H1 (cell line): ENCODE measurements at regions not wholly inside any gene's neighbourhood (a gene's known extent, or its start where the extent isn't known, plus 50 kb on each side); places are given as distances from the start of the nearest gene placed in this dataset.

ENCODE experiments used
- CTCF ChIP-seq, 3 experiments: IDR thresholded peaks; 1 replicate in 2 of 3; 2 replicates in 1 of 3; pipeline versions ENCODE4 v1.5.1 to v1.6.1; 2011; ENCODE audit warnings: low read length in 3 of 3, mild to moderate bottlenecking in 3 of 3, inconsistent platforms in 2 of 3, low read depth in 1 of 3, moderate library complexity in 1 of 3; ENCODE audit not compliant: insufficient read depth in 1 of 3; ENCODE audit errors: control extremely low read depth in 1 of 3
- KDM1A ChIP-seq: fragments of 200-600, 300-600 bp; sonication (generic); IDR thresholded peaks from 2 replicates; pipeline ENCODE4 v1.7.1; 2016; ENCODE audit warnings: mild to moderate bottlenecking, low read length, borderline replicate concordance
- POLR2AphosphoS5 ChIP-seq: IDR thresholded peaks from 2 replicates; pipeline ENCODE4 v1.6.1; 2011; ENCODE audit warnings: low read depth, low read length
- RAD21 ChIP-seq, 2 experiments: IDR thresholded peaks in 1 of 2; conservative IDR thresholded peaks in 1 of 2; 2 replicates each; pipeline ENCODE4 v1.6.1; 2011; ENCODE audit warnings: low read depth in 2 of 2, low read length in 2 of 2, improper control_type of control experiment in 1 of 2, inconsistent platforms in 1 of 2, mild to moderate bottlenecking in 1 of 2, moderate library complexity in 1 of 2
- SIN3A ChIP-seq, 2 experiments: IDR thresholded peaks in 1 of 2; conservative IDR thresholded peaks in 1 of 2; 2 replicates each; pipeline ENCODE4 v1.6.1; 2011 to 2012; ENCODE audit warnings: low read length in 2 of 2, improper control_type of control experiment in 1 of 2, low read depth in 1 of 2, mild to moderate bottlenecking in 1 of 2
- SIX5 ChIP-seq: IDR thresholded peaks from 2 replicates; pipeline ENCODE4 v1.6.1; 2011; ENCODE audit warnings: mild to moderate bottlenecking, low read depth, low read length

DNA sequence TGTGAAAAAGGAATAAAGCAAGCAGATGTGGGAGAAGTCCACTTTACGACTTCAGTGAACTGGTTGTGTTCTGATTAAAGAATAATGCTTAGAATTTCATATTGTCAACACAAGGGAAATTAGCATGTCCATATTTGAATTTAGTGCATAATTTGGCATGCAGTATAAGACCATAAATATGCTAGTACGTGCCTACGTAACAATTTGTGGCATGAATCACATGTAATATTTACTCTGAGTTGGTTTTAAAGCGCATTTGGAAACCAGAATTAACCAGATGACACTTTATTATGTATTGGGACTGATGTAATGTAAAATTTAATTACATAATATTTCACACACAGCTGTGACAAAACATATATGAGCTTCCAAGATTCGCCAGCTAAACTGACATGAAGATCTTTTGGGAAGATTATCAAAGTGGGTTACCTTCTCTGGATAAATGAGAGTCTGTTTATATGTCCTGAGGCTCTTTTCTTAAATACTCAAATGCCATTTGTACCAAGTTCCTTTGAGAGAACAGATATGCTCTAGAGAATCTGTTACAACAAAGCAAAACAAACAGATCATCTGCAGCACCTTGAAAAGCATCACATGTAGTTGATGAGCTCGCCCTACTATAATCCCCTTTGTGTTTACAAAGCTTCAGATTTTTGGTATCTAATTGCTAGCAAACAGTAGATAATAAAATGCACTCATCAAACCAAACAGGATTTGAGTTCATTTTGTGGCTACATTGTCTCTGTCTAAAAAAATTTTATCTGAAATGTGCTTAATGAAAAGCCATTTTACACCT is 1468.6 kb downstream of the CDH11 start:
- no peak for TF ChIP-seq CTCF (IDR thresholded peaks at IDR 0.05; ENCODE audit: control extremely low read depth in 1 of 3, insufficient read depth in 1 of 3, low read depth in 1 of 3, low read length in 3 of 3)
- no peak for TF ChIP-seq RAD21 (IDR thresholded peaks at IDR 0.05 in 1 of 2, conservative IDR thresholded peaks at IDR 0.05 in 1 of 2; ENCODE audit: low read depth in 2 of 2, low read length in 2 of 2)
- no peak for TF ChIP-seq KDM1A
- no peak for TF ChIP-seq SIN3A (conservative IDR thresholded peaks at IDR 0.05 in 1 of 2, IDR thresholded peaks at IDR 0.05 in 1 of 2; ENCODE audit: low read depth in 1 of 2, low read length in 2 of 2)
- no peak for TF ChIP-seq POLR2AphosphoS5
- TF ChIP-seq SIX5: no peak
